ENCODE measurements at regions not wholly inside any gene's neighbourhood (a gene's known extent, or its start where the extent isn't known, plus 50 kb on each side); places are given as distances from the start of the nearest gene placed in this dataset.

DNA sequence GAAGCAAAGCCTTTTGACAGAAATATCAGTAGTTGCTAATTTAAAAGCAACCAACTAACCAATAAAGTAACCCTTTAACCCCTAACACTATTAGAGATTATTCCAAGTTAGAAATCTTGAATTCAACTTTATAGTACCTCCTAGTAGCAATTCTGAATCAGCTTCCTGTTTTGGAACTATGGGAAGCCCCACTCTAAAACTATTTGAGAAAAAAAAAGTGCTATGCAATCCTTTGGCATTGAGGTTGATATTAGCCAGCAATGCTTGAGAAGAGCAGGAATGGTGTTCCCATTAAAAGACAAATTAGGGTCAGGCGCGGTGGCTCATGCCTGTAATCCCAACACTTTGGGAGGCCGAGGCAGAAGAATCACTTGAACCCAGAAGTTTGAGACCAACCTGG lies 306.2 kb upstream of the ZFP64 start:
- Histone ChIP-seq H3K27me3 (replicated peaks in 1 of 4; ENCODE audit: control insufficient read depth in 3 of 4, extremely low read depth in 1 of 4, insufficient read depth in 3 of 4, low read length in 3 of 4) (no peaks in the 10 kb centered on the region), H3K14ac (ENCODE audit: insufficient read length) (no peak overlapping the region), H2AFZ (ENCODE audit: low read length) (no peak overlapping the region), H4K20me1 (replicated peaks in 1 of 2; ENCODE audit: control insufficient read depth in 1 of 2, insufficient read depth in 2 of 2, low read length in 2 of 2) (no peaks in the 10 kb centered on the region), H3K27ac (ENCODE audit: low read depth, low read length) (no peak overlapping the region), H3K18ac (ENCODE audit: extremely low read depth, low read length) (no peak overlapping the region), H3K4me2 (ENCODE audit: insufficient read depth in 1 of 2, low read depth in 2 of 2, low read length in 2 of 2) (no peak overlapping the region), H3K23me2 (ENCODE audit: low read depth, low read length) (no peaks in the 10 kb centered on the region), H3K23ac (ENCODE audit: insufficient read length) (no peak overlapping the region), H3K56ac (replicated peaks; ENCODE audit: insufficient read length, low read depth, low read length) (no peak overlapping the region), H3K4me1 (replicated peaks in 1 of 4; ENCODE audit: control insufficient read depth in 3 of 4, insufficient read depth in 4 of 4, low read length in 3 of 4) (peaks cover 0 to 13% (median 8%) of the 10 kb centered on the region in 4 experiments; a peak in 4 of 7 replicates), H2BK20ac (ENCODE audit: low read length) (no peak overlapping the region), H3K79me1 (ENCODE audit: low read depth, low read length) (no peaks in the 10 kb centered on the region), H3K4me3 (ENCODE audit: extremely low read depth in 1 of 4, insufficient read depth in 2 of 4, low read depth in 3 of 4, low read length in 4 of 4) (no peak overlapping the region), H4K91ac (replicated peaks; ENCODE audit: insufficient read length, low read length) (no peak overlapping the region), H2BK5ac (ENCODE audit: low read depth, low read length) (no peak overlapping the region), H2BK12ac (ENCODE audit: low read depth, low read length) (no peak overlapping the region), H3K79me2 (ENCODE audit: control insufficient read depth in 1 of 2, insufficient read depth in 2 of 2, low read length in 2 of 2) (no peaks in the 10 kb centered on the region), H3K4ac (replicated peaks; ENCODE audit: insufficient read length, low read depth, low read length) (no peak overlapping the region), H2BK15ac (ENCODE audit: low read length) (no peak overlapping the region), H2AK5ac (ENCODE audit: low read depth, low read length) (no peak overlapping the region), H4K5ac (ENCODE audit: insufficient read length, low read depth, low read length) (no peak overlapping the region), H2BK120ac (replicated peaks; ENCODE audit: low read depth, low read length) (no peak overlapping the region), H4K8ac (ENCODE audit: extremely low read depth, insufficient read depth, low read length) (no peak overlapping the region), H3K36me3 (ENCODE audit: control insufficient read depth in 2 of 4, insufficient read depth in 4 of 4, low read length in 3 of 4) (no peaks in the 10 kb centered on the region), H3K9me3 (ENCODE audit: insufficient read depth in 2 of 2, low read depth in 1 of 2, low read length in 1 of 2) (no peaks in the 10 kb centered on the region), H3K9ac (replicated peaks in 1 of 4; ENCODE audit: extremely low read depth in 1 of 4, low read depth in 3 of 4, low read length in 3 of 4) (no peak overlapping the region)
- POLR2A ChIA-PET (ENCODE audit: partially characterized antibody), result no interaction called here
- no peak for FAIRE-seq
- DNase-seq (ENCODE audit: low read depth in 1 of 2, low spot score in 2 of 2), result no peak
- TF ChIP-seq MAX (IDR thresholded peaks at IDR 0.05) (no peak), HDAC6 (IDR thresholded peaks at IDR 0.05; ENCODE audit: low read depth, low read length) (no peak)
- TF ChIP-seq, protein P1, sequence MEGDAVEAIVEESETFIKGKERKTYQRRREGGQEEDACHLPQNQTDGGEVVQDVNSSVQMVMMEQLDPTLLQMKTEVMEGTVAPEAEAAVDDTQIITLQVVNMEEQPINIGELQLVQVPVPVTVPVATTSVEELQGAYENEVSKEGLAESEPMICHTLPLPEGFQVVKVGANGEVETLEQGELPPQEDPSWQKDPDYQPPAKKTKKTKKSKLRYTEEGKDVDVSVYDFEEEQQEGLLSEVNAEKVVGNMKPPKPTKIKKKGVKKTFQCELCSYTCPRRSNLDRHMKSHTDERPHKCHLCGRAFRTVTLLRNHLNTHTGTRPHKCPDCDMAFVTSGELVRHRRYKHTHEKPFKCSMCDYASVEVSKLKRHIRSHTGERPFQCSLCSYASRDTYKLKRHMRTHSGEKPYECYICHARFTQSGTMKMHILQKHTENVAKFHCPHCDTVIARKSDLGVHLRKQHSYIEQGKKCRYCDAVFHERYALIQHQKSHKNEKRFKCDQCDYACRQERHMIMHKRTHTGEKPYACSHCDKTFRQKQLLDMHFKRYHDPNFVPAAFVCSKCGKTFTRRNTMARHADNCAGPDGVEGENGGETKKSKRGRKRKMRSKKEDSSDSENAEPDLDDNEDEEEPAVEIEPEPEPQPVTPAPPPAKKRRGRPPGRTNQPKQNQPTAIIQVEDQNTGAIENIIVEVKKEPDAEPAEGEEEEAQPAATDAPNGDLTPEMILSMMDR (IDR thresholded peaks at IDR 0.05; ENCODE audit: control extremely low read depth in 1 of 3, insufficient read depth in 1 of 3, low read depth in 1 of 3, low read length in 3 of 3), result no peak
- CTCF ChIA-PET (ENCODE audit: partially characterized antibody), result no interaction called here
- WGBS, 2 experiments (ENCODE audit: extremely low coverage in 1 of 2, insufficient coverage in 1 of 2, insufficient read length in 1 of 2, insufficient replicate concordance in 2 of 2, low coverage in 1 of 2, low lambda C conversion rate in 2 of 2, missing lambda C conversion rate in 1 of 2), result 88% methylated on average over 3 of the region's 3 CpGs; no CpG with 5 or more reads in 1 of the 2 experiments

All from H1 (cell line).